MV-4-11 (cell line): ENCODE measurements at regions not wholly inside any gene's neighbourhood (a gene's known extent, or its start where the extent isn't known, plus 50 kb on each side); places are given as distances from the start of the nearest gene placed in this dataset.

Experiments
- DNase-seq: peaks from one replicate; lab custom pipeline; 2025; lab: John Stamatoyannopoulos, UW

GRCh38 chr10:123496375-123496774 lies 169.8 kb upstream of the GPR26 start:
- no peak for DNase-seq

- no peak for DNase-seq
Observed at GRCh38 chr10:123496996-123497660, 169.0 kb upstream of the GPR26 start.

- DNase-seq, result no peak
Observed at GRCh38 chr10:123500110-123500509, 166.0 kb upstream of the GPR26 start.

GRCh38 chr10:123501148-123501547 lies 165.0 kb upstream of the GPR26 start:
- no peak for DNase-seq

GRCh38 chr10:123502983-123503382 lies 163.2 kb upstream of the GPR26 start:
- DNase-seq, result peak; percentile 59

- no peak for DNase-seq
Observed at GRCh38 chr10:123506455-123506854, 159.7 kb upstream of the GPR26 start.

GRCh38 chr10:123507298-123507697 lies 158.9 kb upstream of the GPR26 start:
- peak; percentile 58 for DNase-seq

- no peak for DNase-seq
Observed at GRCh38 chr10:123509338-123509737, 156.8 kb upstream of the GPR26 start.

GRCh38 chr10:123512901-123513775 lies 153.0 kb upstream of the GPR26 start:
- DNase-seq, result no peak

- no peak for DNase-seq
Observed at GRCh38 chr10:123513870-123514269, 152.3 kb upstream of the GPR26 start.

- no peak for DNase-seq
Observed at GRCh38 chr10:123514996-123515395, 151.2 kb upstream of the GPR26 start.

- DNase-seq, result no peak
Observed at GRCh38 chr10:123515661-123516060, 150.5 kb upstream of the GPR26 start.

- DNase-seq, result no peak
Observed at GRCh38 chr10:123516291-123516690, 149.9 kb upstream of the GPR26 start.

- DNase-seq, result no peak
Observed at GRCh38 chr10:123517426-123517825, 148.7 kb upstream of the GPR26 start.

- DNase-seq, result no peak
Observed at GRCh38 chr10:123517901-123518300, 148.3 kb upstream of the GPR26 start.

GRCh38 chr10:123518765-123519164 lies 147.4 kb upstream of the GPR26 start:
- DNase-seq, result no peak

- no peak for DNase-seq
Observed at GRCh38 chr10:123519861-123520260, 146.3 kb upstream of the GPR26 start.

GRCh38 chr10:123521076-123521475 lies 145.1 kb upstream of the GPR26 start:
- DNase-seq, result no peak

GRCh38 chr10:123521556-123521955 lies 144.6 kb upstream of the GPR26 start:
- no peak for DNase-seq

- no peak for DNase-seq
Observed at GRCh38 chr10:123522702-123523312, 143.3 kb upstream of the GPR26 start.

- DNase-seq, result no peak
Observed at GRCh38 chr10:123523833-123524232, 142.3 kb upstream of the GPR26 start.

- peak; percentile 80 for DNase-seq
Observed at GRCh38 chr10:123526356-123527064, 139.6 kb upstream of the GPR26 start.
